GM12891 (cell line): ENCODE measurements at regions not wholly inside any gene's neighbourhood (a gene's known extent, or its start where the extent isn't known, plus 50 kb on each side); places are given as distances from the start of the nearest gene placed in this dataset.

Experiments used
- DNase-seq: peaks from one replicate; pipeline ENCODE4 v3.0.0; 2011; ENCODE audit warnings: low spot score; ENCODE audit not compliant: insufficient read length
- FAIRE-seq: peaks from 2 replicates; lab custom pipeline; 2011; peaks lifted over from hg19 to GRCh38; lab: Jason Lieb, UNC
- PAX5 ChIP-seq: IDR thresholded peaks from 2 replicates; pipeline ENCODE4 v1.6.1; 2011; ENCODE audit warnings: low read length, moderate library complexity, mild to moderate bottlenecking; ENCODE audit not compliant: insufficient read depth, severe bottlenecking
- POLR2A ChIP-seq: IDR thresholded peaks from 2 replicates; pipeline ENCODE4 v1.6.1; 2011; ENCODE audit warnings: low read depth, low read length, control low read depth
- POLR2AphosphoS5 ChIP-seq: IDR thresholded peaks from 2 replicates; pipeline ENCODE4 v1.6.1; 2011; ENCODE audit warnings: low read depth, low read length, control low read depth
- POU2F2 ChIP-seq: IDR thresholded peaks from 2 replicates; pipeline ENCODE4 v1.6.1; 2011; ENCODE audit warnings: low read depth, mild to moderate bottlenecking, control low read depth, low read length, moderate library complexity
- SPI1 ChIP-seq: IDR thresholded peaks from 2 replicates; pipeline ENCODE4 v1.6.1; 2011; ENCODE audit warnings: low read depth, low read length, control low read depth
- TAF1 ChIP-seq: IDR thresholded peaks from 2 replicates; pipeline ENCODE4 v1.6.1; 2011; ENCODE audit warnings: low read depth, low read length, control low read depth

DNA sequence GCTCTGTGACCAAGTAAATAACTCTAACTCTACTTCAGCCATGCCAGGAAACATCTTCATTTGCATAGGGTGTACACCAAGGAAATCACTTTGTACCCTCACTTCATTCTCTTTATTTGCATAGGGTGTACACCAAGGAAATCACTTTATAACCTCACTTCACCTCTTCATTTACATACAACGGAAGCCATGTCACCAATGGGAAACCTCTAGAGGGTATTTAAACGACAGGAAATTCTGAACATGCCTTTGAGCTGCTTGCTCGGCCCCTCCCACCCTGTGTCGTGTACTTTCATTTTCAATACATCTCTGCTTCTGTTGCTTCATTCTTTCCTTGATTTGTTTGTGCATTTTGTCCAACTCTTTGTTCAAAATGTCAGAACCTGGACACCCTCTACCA lies 848.1 kb upstream of the FRG1 start:
- FAIRE-seq, result no peak
- TF ChIP-seq TAF1 (no peak), POLR2A (no peak), POU2F2 (no peak)
- DNase-seq, result no peak

DNA sequence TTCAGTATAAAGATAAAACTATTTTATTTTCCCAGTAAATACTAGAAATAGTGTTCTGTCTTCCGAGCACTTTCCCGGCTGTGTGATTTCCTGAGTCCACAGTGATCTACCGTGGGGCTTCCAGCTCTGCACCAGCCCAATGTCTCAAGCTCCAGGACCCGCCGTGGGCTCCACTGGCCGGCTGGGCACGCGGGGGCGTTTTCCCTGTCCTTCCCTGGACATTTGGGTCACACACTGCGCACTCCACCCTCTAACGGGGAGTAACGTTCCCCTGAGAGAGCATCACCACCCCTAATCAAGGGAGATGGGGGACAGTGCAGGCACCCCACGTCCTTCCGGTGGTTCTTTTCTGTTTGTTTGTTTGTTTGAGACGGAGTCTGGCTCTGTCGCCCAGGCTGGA lies 844.6 kb upstream of the FRG1 start:
- no peak for DNase-seq
- TF ChIP-seq POLR2A (no peak), SPI1 (no peak), PAX5 (no peak), POLR2AphosphoS5 (no peak), POU2F2 (no peak), TAF1 (no peak)
- no peak for FAIRE-seq

DNA sequence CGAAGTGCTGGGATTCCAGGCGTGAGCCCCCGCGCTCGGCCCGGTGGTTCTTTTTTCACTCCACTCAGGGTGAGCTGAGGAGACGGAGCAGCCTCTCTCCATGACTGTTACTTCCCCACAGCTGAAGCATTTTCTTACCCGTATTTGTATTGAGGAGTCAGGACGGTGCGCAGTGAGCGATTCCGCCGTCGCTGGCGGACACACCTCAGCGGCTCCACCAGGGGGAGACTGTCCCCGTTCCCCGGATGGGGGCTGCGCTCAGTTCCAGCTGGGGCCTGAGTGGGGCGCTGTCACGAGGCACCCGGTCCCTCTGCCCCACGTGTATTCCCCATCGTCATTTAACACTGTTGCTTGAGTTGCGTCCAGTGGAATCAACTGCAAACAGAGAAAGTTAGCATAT lies 844.0 kb upstream of the FRG1 start:
- no peak for FAIRE-seq
- no peak for DNase-seq
- TF ChIP-seq POU2F2, result no peak
- TF ChIP-seq TAF1, result no peak
- TF ChIP-seq POLR2AphosphoS5, result no peak
- no peak for TF ChIP-seq PAX5
- no peak for TF ChIP-seq POLR2A
- no peak for TF ChIP-seq SPI1

DNA sequence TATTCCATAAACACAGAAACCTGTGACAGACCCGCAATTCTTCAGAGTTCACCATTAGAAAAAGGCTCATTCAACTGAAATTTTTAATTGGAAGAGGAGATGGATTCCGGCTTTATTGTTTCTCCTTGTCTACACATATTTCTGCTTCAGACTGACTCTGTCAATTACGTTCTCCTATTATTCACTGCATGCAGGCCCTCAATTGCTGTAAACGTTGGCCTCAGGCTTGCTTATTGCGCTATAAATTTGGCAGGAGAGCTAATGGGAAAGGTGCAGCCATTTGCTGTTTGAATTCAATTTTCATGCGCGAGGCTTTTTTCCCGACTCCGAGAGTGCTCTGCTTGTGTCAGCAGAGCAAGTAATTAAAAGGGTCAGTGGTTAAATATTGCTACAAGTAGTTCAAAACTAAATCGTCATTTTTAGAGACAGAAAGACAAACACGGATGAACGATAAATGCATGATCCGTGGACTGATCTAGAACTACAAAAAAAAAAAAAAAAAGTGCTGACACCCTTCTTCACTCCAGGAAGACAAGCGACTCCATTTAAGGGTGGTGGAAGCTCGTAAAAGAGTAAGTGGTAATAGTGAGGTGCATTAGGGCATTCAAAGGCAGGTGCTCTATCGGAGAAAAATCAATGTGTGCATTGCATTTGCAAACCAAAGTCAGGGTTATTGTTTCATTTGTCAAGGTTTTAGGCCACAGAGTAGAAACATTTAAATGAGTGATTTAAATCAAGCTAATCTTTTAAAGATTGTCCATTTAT lies 841.6 kb upstream of the FRG1 start:
- TF ChIP-seq TAF1, result no peak
- TF ChIP-seq POLR2AphosphoS5, result no peak
- TF ChIP-seq POU2F2, result no peak
- no peak for TF ChIP-seq SPI1
- TF ChIP-seq POLR2A, result no peak
- TF ChIP-seq PAX5, result no peak
- DNase-seq, result no peak
- FAIRE-seq, result no peak

DNA sequence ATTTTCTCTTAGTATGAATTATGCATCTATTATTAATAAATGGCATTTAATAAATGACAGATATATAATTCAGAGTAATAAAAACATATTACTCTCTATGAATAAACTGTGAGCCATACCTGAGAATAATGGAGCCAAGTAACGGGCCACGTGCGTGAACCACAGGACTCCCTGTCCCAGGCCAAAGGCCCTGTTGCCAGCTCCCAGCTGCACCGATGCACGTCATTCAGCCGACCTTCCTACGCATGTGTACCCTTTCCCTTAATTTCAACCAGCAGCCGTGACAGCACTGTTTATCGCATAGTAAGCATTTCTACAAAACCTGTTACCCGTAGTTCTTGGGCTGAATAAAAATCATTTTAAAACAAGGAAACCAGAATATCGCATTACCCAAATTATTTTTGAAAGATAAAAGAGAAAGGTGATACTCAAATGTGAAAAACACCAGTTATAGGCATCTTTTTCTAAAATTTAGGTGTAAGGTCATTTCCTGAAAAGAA lies 827.2 kb upstream of the FRG1 start:
- no peak for TF ChIP-seq POU2F2
- FAIRE-seq, result no peak
- DNase-seq, result no peak

DNA sequence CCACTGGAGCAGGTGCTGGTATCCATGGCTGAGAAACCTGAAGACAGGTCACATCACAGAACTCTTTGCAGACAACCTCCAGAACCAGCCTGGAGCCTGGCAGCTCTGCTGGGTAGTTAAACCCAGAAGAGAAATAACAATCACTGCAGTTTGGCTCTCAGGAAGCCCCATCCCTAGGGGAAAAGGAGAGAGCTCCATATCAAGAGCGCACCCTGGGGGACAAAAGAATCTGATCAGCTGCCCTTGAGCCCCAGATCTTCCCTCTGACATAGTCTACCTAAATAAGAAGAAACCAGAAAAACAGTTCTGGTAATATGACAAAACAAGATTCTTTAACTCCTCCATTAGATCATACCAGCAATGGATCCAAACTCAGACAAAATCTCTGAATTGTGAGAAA lies 823.2 kb upstream of the FRG1 start:
- FAIRE-seq (no peak), DNase-seq (no peak)
- TF ChIP-seq PAX5 (no peak), POU2F2 (no peak), POLR2AphosphoS5 (no peak), SPI1 (no peak), POLR2A (no peak), TAF1 (no peak)

DNA sequence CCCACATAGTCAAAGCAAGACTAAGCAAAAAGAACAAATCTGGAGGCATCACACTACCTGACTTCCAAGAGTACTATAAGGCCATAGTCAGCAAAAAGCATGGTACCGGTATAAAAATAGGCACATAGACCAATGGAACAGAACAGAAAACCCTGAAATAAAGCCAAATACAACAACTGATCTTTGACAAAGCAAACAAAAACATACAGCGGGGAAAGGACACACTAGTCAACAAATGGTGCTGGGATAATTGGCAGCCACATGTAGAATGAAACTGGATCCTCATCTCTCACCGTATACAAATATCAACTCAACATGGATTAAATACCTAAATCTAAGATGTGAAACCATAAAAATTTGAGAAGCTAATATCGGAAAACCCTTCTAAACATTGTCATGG lies 819.3 kb upstream of the FRG1 start:
- no peak for TF ChIP-seq PAX5
- no peak for TF ChIP-seq TAF1
- DNase-seq, result no peak
- no peak for FAIRE-seq

DNA sequence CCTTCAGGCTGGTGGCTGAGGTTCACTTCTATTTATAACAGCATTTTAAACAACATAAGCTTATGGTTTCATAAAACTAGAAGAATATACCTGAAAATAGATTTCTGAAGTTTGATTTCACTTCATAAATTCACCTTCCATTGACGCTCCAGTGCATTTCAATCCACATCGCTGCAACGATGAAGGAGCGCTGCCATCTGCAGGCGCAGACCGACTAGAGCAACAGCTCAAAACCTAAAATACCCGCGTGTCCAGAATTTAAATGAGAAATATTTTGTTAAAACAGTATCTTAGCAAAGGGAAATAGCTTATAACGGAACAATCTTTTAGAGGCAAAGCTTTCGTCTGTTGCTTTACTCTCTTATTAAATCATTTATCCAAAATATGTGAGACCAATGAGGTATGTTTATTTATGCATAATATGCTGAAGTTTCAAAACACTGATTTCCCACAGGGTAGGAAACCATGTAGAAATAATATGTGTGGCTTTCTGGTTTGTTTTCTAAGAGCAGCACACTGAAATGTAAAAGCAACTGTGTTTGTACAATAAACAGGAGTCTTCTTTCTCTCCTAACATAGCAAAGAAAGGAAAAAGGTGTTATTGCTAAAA lies 816.4 kb upstream of the FRG1 start:
- FAIRE-seq (no peak), DNase-seq (no peak)
- TF ChIP-seq SPI1 (no peak), PAX5 (no peak), POLR2A (no peak), POU2F2 (no peak), TAF1 (no peak), POLR2AphosphoS5 (no peak)

DNA sequence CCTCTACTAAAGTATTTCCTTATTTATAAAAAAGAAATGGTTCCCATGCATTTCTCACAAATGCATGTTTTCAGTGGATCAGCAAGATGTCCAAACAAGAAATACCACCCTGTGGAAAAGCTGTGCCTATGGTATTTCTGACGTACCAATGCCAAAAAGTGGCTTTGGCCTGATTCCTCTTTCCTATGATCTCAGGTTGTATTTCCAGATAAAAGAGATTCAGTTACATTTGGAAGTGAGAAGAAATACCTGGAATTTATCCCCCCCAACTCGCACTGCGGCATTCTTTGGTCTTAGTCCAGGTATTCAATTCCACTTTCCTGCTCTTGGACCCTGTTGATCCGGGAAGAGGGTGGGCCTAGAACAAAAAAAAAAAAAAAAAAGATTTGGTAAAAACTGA lies 815.9 kb upstream of the FRG1 start:
- DNase-seq, result no peak
- TF ChIP-seq POU2F2, result no peak
- TF ChIP-seq PAX5, result no peak
- no peak for TF ChIP-seq POLR2AphosphoS5
- TF ChIP-seq POLR2A, result no peak
- no peak for TF ChIP-seq TAF1
- TF ChIP-seq SPI1, result no peak
- no peak for FAIRE-seq

DNA sequence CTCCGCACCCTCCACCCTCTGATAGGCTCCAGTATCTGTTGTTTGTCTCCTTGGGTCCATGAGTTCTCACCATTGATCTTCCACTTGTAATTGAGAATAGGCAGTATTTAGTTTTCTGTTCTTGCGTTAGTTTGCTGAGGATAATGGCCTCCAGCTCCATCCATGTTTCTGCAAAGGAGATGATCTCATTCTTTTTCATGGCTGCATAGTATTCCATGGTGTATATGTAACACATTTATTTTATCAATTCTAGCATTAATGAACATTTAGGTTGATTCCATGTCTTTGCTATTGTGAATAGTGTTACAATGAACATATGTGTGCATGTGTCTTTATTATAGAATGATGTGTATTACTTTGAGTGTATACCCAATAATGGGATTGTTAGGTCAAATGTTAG lies 814.6 kb upstream of the FRG1 start:
- no peak for FAIRE-seq
- TF ChIP-seq SPI1 (no peak), PAX5 (no peak), TAF1 (no peak), POLR2A (no peak), POLR2AphosphoS5 (no peak), POU2F2 (no peak)
- no peak for DNase-seq

DNA sequence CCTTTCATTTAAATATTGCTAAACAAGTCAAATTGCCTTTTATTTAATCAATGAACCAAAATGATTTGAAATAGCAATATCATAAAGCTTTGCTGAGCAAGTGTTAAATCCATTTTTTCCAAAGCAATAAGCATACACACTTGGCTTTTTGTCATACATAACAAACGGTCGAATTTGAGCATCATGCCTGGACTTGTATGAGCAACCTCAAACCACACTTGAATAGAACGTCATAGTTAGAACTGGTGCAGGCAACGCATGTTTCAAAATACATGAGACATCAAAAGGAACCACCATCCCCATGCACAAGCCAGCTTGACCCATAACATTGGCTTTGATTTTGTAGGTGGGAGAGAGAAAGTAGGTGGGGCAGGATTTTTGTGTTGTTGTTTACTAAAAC lies 812.3 kb upstream of the FRG1 start:
- FAIRE-seq, result no peak
- TF ChIP-seq POLR2AphosphoS5 (no peak), PAX5 (no peak), TAF1 (no peak)
- no peak for DNase-seq
